Hematopoietic multipotent progenitor cell treated with erythropoietin and hydrocortisone succinate and interleukin-3 and kit ligand, for 8 days (in vitro differentiated cells): ENCODE measurements at regions not wholly inside any gene's neighbourhood (a gene's known extent, or its start where the extent isn't known, plus 50 kb on each side); places are given as distances from the start of the nearest gene placed in this dataset.
A peak's percentile ranks its signal among the peaks of the same experiment; 100 is the strongest.
"Not testable (repeated sequence)": the region's sequence is repeated elsewhere in the genome, so short reads cannot be mapped to it uniquely, and the experiment has no call there.

ENCODE experiments used
- DNase-seq: peaks from one replicate; pipeline ENCODE4 v3.0.0-alpha.2; 2015

DNA sequence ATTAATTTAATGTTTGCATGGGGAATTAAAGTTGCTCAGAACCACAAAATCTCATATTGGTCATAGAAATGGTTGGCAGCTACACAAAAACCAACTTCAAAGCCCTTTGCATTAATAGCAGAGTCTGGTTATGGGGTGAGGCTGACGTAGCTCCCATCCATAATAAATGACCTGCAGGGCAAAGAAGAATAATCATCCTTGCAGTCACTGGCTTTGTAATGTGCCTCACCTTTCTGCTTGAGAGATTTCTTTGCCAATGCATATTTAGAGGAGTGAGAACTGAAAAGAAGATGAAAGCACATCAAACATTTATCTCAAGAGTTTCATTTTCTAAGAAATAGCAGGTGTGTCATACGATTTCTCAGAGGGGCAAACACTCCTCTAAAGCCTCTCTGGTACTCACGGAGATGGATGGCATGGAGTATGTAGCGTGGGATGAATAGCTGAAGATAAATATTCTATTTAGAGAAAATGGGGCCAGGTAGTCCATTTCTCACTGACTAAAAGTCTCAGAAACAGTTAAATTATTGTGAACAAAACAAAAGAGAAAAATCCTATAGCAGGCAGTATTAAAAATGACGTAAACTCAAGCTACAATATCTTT lies 1491.9 kb downstream of the FAM181B start:
- no peak for DNase-seq

DNA sequence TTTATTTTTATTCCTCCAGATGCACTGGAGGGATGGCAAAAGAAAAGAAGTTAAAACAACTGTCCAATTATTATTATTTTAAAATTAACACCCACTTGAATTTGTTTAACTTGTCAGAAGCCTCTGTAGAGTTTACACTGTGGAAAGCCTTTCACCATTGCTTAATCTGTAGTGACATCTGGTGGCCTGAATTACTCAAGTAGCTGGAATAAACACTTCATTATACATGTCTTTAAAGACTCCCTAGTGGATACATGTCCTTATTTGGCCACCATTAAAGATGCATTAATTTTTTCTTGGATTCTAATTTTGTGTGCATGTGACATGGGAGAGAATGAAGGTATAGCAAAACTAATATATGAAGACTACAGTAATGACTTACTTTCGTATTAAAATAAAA lies 1496.5 kb downstream of the FAM181B start:
- DNase-seq, result peak; percentile 44

DNA sequence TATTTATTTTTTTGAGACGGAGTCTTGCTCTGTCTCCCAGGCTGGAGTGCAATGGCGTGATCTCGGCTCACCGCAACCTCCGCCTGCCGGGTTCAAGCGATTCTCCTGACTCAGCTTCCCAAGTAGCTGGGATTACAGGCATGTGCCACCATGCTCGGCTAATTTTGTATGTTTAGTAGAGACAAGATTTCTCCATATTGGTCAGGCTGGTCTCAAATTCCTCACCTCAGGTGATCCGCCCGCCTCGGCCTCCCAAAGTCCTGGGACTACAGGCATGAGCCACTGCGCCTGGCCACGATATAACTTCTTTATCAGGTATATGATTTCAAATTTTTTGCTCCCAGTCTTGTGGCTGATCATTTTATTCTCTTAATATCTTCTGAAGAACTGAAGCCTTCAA lies 1506.3 kb downstream of the FAM181B start:
- not testable (repeated sequence) for DNase-seq

DNA sequence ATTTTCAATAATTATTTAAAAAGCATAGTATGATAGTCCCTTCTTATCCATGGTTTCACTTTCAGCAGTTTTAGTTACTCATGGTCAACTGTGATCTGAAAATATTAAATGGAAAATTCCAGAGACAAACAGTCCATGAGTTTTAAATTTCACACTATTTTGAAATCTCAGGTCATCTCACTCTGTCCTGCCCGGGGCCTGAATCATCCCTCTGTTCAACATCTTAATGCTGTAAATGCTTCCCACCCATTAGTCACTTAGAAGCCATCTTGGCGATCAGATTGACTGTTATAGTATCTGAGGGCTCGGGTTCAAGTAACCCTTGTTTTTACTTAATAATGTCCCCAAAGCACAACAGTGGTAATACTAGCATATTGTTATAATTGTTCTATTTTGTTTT lies 1509.3 kb downstream of the FAM181B start:
- no peak for DNase-seq

DNA sequence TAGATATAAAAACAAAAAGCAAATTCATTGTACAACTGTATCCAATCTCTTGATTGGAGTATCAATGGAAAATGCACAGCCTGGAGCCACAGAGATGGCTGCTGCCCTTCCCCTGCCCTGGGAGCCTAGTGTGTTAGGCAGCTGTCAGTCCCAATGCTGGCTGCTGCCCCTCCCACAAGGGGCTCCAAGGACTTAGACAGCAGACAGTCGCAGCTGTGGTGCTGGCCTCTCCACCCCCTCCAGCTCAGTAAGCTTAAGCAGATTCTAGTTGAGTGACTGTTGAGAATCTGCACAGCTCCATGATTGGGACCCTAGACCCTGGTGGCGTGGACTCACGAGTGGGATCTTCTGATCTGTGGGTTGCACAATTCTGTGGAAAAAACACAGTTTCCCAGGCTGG lies 1511.2 kb downstream of the FAM181B start:
- DNase-seq, result no peak

DNA sequence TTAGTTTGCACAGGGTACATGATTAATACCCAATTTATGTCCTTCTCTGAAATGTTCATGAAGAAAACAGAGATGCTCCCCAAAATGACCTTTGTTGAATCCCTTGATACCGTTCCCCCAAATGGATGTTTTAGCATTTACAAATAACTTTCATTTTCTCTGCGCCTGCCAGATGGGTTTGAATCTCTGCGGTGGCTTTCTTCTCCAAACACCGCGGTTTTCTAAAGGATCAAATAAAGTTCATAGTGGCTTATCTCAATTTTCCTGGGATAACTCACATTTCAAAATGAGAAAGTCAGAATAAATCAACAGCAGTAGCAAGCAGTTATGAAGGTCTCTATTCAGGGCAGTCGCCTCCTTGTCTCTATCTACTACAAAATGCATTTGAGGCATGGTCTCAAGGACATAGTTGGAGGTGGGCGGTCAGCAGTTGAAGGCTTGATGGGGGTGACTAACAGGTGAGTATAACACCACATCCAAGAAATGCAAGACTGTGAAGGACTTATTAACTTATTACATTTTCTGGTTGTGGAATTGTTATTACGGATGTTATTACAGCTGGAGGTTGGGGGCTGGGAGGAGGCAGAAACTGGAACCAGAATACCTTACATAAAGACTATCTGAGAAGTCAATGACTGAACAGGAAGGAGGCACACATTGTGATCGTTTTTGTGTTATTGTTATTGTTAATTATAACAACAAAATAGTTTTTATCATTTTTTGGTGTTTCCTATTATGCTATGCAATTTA lies 1513.3 kb downstream of the FAM181B start:
- no peak for DNase-seq

DNA sequence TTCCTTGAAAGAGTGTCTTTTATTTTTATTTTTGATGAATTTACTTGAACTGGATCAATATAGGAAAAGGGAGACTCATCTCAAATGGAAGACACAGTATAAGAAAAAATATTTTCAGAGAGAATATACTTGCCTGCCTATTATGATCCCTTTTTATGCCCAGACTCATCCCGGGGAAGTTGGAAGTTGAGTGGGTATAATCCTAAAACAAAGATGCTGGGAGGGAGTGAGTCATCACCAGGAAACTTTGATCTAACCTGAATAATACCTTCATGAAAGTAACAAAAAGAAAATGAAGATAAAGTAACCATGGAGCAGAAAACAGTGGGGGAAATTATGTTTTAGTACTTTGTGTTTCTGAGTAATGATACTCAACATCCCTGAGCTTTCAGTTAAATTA lies 1514.0 kb downstream of the FAM181B start:
- DNase-seq, result no peak

DNA sequence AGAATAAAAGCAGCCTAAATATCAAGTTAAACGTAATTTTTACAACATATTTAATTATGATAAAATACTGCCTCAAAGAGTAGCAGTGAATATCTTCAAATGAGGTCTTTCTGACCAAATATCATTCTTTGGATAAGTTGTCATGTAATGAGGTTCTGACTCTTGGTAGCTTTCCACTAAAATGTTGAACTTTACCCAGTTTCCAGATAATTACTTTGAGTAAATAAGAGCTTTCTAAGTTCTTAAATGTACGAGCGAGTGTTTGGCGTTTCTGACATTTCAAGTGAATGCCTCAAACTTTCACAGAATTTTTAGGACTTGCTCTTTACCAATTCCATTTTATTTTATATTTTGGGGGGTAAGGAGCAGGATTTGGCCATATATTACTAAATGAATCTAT lies 1515.2 kb downstream of the FAM181B start:
- DNase-seq, result no peak

DNA sequence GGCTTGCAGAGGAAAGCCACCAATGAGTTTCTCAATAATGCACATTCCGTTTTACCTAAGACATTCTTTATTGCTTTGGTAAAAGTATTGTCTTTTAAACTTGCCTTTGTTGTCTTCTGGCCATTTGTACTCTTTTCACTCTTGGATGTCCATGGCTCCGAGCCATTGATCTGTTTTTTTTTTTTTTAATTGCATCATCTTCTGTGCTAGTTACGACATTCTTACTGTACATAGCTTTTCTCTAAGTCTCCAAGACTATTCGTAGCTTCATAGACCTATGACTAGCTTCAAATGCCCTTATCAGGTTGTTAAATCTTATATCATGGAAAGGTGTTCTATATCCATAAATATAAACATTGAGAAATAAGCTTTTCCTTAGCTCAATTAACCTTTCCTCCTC lies 1522.6 kb downstream of the FAM181B start:
- no peak for DNase-seq

DNA sequence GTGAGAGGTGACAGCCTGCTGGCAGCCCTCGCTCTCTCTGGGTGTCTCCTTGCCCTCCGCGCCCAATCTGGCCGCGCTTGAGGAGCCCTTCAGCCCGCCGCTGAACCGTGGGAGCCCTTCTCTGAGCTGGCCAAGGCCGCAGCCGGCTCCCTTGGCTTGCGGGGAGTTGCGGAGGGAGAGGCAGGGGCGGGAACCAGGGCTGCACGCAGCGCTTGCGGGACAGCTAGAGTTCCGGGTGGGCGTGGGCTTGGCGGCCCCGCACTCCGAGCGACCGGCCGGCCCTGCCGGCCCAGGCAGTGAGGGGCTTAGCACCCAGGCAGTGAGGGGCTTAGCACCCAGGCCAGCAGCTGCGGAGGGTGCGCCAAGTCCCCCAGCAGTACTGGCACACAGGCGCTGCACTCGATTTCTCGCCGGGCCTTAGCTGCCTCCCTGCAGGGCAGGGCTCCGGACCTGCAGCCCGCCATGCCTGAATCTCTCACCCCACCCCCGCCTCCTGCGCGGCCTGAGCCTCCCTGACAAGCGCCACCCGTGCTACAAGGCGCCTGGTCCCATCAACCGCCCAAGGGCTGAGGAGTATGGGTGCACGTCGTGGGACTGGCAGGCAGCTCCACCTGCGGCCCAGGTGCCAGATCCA lies 1526.1 kb downstream of the FAM181B start:
- no peak for DNase-seq

DNA sequence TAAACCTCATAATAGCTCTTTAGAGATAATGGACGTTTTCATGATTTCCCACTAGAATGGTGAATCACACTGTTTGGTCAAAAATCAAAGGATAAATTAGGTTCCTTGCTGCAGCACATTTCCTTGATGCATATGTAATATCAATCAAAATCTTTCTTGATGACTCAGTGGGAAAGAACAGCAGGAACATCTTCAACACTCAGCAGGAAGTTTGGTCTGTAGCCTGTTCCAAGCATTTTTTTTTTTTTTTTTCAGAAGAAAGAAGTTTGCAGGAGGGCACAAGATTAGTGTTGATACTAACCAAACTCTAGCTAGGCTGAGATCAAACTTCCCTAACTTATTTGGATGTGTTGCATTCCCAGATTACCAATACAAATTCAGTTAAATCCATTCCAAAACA lies 1529.8 kb downstream of the FAM181B start:
- no peak for DNase-seq

DNA sequence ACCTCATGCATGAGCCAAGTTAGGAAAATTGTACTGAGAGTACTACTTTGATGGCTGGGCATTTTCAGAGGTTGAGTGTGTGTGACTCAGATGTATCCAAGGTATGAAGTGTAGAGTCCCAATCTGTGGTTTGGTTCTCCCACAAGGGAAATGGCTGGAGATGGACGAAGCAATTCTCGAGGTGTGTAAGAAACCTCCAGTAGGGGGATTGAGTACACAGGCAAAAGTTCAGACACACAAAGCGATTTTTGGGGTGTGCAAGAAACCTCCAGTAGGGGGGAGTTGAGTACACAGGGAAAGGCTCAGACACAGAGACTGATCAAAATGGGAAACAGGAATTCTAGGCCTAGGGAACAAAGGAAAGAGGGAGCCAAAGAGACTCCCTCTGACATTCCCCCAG lies 1536.3 kb downstream of the FAM181B start:
- no peak for DNase-seq

DNA sequence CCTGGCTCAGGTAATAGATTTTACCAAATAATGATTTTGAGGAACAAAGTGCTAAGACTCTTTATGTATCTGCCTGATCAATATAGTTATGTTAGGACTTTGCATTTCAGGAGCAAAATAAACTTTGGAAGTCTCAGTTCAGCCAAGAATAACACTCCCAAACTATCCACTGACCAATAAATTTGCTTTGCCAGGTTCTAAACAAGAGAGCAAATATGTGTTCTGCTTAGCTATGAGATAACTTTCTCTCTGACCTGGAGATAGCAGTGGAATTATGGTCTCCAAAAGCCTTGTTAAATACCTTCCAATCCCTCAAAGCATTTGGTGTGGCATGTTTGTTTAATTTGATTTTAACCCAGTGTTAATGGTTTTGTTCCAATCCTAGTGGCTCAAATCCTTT lies 1541.1 kb downstream of the FAM181B start:
- DNase-seq, result no peak

DNA sequence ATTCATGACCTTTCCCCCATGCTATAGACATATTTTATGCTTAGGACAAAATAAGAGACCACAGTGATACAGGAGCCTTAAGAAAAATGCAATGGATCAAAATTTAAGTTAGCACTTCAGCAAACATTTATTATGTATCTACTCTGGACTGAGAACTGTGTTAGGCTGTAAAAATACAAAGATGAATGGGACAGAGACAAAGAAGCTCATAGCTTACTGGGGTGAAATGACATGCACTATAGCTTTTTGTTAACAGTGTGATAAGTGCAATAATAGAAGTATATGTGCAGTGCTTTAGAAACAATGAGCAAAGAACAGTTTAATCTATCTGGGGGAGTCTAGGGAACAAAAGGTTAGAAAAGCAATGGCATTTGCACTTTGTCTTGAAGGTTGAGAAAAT lies 1543.1 kb downstream of the FAM181B start:
- DNase-seq, result no peak

DNA sequence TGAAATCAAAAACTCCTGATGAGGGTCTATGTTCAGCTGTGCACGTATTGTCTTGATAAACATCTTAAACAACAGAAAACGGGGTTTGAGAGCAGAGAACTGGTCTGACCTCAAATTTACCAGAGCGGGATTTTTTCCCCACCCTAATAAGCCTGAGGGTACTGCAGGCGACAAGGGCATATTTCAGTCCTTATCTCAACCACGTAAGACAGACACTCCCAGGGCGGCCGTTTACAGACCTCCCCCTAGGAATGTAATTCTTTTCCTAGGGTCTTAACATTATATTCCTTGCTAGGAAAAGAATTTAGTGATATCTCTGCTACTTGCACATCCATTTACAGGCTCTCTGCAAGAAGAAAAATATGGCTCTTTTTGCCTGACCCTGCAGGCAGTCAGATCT lies 1546.6 kb downstream of the FAM181B start:
- not testable (repeated sequence) for DNase-seq

DNA sequence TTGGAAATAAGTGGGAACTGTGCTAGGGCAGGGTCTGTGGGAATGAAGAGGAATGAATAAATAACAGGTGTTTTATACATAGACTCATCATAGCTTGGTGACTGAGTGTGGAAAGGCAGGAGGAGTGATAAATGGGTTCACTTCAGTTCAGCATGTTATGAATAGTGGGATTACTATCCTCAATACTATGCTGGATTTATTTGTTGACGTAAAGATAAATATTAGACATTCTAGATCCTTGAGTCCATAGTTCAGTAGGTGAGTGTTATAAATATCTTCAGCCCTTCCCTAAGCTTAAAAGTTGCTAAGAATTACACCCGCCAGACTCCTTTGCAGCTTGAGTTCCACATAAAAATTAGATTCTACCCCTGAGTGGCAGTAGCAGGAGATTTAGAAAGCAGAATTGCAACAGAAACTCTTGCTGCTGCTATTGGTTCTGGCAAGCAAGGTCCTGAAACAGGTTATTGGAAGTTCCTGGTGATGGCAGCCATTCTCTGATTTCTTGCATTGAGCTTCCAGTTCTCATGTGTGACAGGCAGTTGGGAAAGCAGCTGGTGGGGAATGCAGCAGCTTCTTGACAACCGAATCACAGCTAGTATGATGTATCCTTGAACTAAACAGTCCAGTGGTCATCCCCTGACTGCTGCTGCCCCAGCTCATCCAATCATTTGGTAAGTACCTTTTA lies 1558.9 kb downstream of the FAM181B start:
- DNase-seq, result no peak

DNA sequence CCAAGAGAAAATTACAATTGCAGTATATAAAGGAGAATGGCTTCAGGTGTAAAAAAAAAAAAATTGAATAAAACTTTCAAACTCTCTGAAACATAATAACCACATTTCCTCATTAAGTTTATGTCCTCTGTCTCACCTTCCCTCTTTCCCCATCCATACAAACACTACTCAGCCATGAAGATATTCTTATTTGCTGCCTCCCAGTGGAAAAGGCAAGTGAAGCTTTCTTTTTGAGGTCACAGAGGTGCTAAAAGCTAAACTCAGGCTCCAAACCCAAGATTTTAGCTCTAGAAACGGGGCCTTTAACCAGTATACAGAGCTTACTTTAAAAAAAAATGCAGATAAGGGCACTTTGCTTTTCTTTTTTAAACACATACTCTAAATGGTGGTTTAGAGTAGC lies 1568.5 kb downstream of the FAM181B start:
- no peak for DNase-seq

DNA sequence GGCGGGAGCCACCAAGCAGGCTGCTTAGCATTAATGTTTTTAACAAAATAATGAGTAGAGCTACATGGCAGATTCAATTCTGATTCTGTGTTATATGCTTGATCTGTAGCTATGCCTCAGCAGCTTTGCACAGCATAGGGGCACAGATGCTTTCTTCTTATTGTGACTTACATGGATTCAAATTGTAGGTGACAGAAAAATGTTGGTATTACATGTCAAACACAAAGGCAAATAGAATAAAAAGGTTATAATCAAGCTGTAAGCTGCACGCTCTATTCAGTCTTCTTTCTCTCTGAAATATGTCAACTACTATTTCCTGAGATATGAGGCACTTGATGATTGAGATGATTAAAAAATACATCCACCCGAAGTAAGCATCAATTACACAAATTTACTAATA lies 1573.8 kb downstream of the FAM181B start:
- no peak for DNase-seq

DNA sequence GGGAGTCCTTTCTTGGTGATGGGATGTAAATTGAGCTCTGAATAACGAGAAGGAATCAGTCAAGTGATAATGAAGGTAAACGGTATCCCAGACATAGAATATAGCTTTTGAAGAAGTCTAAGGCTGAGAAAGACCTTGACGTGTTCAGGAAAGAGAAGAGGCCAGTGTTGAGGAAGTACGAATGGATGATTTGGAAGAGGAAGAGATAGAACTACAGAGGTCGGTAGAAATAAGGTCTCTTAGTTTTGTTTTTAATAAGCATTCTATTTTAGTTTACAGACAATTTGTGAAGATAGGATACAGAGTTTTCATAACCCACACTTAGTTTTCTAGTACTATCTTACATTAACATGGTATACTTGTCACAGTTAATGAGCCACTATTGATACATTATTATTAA lies 1598.1 kb downstream of the FAM181B start:
- DNase-seq, result no peak

DNA sequence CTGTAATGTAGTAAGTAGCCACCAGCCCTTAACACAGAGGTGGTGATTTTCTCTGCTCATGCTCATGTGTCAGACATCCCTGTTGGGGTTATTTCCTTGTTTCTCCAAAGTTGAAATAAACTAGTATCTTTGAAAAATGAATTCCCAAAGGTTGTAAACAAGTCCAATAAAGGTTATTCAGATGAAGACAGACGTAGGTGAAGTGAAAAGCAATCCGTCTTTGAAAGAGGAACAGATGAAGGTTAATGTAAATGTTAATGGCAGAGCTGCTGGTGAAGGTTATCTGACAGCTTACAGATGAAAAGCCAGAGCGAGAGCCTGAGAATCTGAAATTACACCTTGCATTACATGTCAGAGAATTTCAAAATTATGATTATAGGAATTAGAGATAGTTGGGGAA lies 1604.0 kb downstream of the FAM181B start:
- no peak for DNase-seq

DNA sequence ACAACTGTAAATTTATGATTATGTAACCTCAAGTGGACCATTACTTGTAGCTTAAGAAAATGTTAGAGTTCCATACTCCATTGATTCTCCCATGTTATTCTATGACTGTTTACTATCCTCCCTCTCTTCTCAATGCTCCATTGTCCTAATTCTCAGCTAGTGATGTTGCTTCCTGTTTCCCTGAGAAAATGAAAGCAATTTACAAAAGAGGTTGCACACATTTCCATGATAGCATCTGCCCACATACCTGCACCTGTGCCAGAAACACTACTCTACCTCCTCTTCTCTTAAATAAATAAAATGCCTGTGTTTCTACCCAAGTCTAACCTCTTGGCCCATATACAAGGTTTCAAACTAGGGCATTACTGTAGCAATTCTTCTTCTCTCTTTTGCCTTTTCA lies 1620.9 kb downstream of the FAM181B start:
- no peak for DNase-seq

DNA sequence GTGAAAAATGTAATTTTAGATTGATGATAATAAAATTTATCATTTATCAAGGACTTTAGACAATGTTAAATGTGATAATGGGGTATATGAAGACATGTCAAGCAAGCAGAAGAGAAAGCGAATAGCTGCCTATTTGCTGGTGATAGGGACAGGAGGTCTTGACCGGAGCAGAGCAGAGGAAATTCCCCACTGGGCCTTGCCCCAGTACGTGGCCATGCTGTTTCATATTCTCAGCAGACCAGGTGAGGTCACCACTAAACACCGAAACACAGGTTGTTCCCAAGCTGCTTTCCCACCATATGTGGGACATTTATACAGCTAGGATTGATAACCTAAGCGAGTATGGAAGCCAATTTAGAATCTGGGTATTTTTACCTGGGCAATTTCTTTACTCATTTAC lies 1629.6 kb downstream of the FAM181B start:
- DNase-seq, result no peak

DNA sequence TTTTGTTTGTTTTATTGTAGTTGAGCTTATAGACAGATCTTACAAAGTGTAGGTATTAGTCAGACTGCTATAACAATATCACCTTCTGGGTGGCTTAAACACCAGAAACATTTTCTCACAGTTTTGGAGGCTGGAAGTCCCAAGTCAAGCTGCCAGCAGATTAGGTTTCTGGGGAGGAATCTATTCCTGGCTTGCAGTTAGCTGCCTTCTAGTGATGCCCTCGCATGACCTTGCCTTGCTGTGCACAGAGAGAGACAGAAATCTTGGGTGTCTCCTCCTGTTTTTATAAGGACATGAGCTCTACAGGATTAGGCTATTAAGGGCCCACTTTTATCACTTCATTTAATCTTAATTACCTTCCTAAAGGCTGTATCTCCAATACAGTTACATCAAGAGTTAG lies 1635.2 kb downstream of the FAM181B start:
- DNase-seq, result no peak

DNA sequence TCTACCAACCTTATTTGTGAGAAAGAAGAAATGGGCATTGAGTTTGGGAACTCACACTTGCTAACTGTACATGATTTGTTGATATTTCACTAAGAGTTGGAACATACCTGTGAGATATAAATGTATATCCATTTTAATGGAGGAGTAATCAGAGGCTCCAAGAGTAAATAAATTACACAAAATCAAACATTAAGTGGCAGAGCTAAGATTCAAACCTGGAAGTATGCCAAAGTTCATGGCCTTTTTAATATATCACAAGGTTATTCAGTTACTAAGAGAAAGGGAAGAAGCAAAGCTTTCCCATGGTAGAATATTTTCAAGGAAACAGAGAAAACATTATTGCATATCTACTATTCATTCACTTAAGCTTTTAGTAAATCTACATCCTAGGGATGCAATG lies 1641.1 kb downstream of the FAM181B start:
- no peak for DNase-seq
